ENCODE measurements at regions not wholly inside any gene's neighbourhood (a gene's known extent, or its start where the extent isn't known, plus 50 kb on each side); places are given as distances from the start of the nearest gene placed in this dataset.
"Not testable (repeated sequence)": the region's sequence is repeated elsewhere in the genome, so short reads cannot be mapped to it uniquely, and the experiment has no call there.

DNA sequence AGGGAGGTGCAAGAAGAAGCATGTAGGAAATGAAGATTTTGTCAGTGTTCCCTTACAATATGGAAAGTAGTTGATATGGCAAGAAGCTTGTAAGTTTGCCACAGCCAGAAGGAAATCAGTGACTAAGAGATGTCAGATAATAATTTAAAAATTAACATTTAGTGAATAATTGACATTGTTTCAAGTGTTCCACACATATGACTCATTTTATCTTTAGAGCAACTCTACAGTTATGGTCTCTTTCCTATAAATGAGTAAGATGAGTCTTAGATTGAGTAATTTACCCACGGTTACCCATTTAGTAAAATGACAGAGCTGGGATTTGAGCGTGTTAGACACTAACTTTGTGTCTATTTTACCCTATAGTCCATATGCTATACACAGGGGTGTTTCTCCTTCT is 300.3 kb upstream of the IRS4 start:
- Histone ChIP-seq H3K27me3 (replicated peaks; ENCODE audit: control insufficient read depth, insufficient read depth, low read length) (no peaks in the 10 kb centered on the region), H3K36me3 (ENCODE audit: control insufficient read depth, insufficient read depth, low read length) (no peaks in the 10 kb centered on the region), H3K4me3 (replicated peaks; ENCODE audit: low read depth, low read length) (no peak overlapping the region)
- TF ChIP-seq, protein P1, sequence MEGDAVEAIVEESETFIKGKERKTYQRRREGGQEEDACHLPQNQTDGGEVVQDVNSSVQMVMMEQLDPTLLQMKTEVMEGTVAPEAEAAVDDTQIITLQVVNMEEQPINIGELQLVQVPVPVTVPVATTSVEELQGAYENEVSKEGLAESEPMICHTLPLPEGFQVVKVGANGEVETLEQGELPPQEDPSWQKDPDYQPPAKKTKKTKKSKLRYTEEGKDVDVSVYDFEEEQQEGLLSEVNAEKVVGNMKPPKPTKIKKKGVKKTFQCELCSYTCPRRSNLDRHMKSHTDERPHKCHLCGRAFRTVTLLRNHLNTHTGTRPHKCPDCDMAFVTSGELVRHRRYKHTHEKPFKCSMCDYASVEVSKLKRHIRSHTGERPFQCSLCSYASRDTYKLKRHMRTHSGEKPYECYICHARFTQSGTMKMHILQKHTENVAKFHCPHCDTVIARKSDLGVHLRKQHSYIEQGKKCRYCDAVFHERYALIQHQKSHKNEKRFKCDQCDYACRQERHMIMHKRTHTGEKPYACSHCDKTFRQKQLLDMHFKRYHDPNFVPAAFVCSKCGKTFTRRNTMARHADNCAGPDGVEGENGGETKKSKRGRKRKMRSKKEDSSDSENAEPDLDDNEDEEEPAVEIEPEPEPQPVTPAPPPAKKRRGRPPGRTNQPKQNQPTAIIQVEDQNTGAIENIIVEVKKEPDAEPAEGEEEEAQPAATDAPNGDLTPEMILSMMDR (IDR thresholded peaks at IDR 0.05; ENCODE audit: insufficient read depth, low read length, poor library complexity, severe bottlenecking): no peak
- no peak for DNase-seq (ENCODE audit: extremely low read depth, insufficient read length)

DNA sequence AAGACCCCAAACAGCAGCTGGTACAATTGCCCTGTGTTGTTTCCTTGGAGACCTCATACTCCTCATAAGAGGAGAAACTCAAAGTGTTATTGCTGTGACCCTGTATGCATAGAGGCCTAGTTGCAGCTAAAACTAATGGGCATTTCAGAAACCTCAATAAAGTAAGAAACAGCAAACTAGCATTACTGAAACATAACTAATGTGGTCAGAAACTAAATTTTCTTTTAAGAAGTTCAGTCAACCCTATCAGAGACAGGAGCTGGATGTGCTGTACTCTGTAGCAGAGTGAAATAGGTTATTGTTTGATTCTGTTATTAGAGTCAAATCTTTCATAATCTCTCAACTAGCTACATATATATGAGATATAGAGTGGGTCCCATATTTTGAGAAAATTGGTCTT is 257.5 kb upstream of the IRS4 start:
- DNase-seq (ENCODE audit: extremely low read depth, insufficient read length): peak; percentile 6
- TF ChIP-seq, protein P1 (IDR thresholded peaks at IDR 0.05; ENCODE audit: insufficient read depth, low read length, poor library complexity, severe bottlenecking): no peak
- no peak overlapping the region for H3K4me3 ChIP-seq (replicated peaks; ENCODE audit: low read depth, low read length)
- H3K36me3 ChIP-seq (ENCODE audit: control insufficient read depth, insufficient read depth, low read length): no peaks in the 10 kb centered on the region
- no peaks in the 10 kb centered on the region for H3K27me3 ChIP-seq (replicated peaks; ENCODE audit: control insufficient read depth, insufficient read depth, low read length)

DNA sequence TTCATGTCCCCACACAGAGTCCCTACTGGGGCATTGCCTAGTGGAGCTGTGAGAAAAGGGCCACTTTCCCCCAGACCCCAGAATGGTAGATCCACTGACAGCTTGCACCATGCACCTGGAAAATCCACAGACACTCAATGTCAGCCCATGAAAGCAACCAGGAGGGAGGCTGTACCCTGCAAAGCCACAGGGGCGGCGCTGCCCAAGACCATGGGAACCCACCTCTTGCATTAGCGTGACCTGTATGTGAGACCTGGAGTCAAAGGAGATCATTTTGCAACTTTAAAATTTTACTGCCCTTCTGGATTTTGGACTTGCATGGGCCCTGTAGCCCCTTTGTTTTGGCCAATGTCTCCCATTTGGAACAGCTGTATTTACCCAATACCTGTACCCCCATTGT is 236.5 kb upstream of the IRS4 start:
- not testable (repeated sequence) for H3K36me3 ChIP-seq (ENCODE audit: control insufficient read depth, insufficient read depth, low read length); H3K27me3 ChIP-seq (replicated peaks; ENCODE audit: control insufficient read depth, insufficient read depth, low read length); DNase-seq (ENCODE audit: extremely low read depth, insufficient read length); H3K4me3 ChIP-seq (replicated peaks; ENCODE audit: low read depth, low read length)

DNA sequence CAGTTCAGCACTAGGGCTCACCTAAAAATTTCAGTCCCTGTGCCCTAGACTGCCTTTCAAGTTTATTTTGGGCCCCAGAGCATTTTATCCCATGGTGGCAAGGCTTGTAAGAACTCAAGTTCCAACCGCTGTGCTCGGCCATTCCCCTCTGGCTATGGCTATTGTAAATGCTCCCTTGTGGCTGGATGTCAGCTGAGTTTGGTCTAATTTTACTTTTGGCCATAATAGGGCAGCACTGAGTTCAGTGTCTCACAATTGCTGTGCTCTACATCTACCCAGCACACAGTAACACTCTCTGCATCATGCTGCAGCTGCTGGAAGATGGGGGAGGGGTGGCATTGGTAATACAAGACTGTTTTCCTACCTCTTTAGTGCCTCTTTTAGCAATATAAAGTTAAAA is 210.8 kb upstream of the IRS4 start:
- Histone ChIP-seq H3K36me3 (ENCODE audit: control insufficient read depth, insufficient read depth, low read length) (no peaks in the 10 kb centered on the region), H3K4me3 (replicated peaks; ENCODE audit: low read depth, low read length) (no peak overlapping the region), H3K27me3 (replicated peaks; ENCODE audit: control insufficient read depth, insufficient read depth, low read length) (no peaks in the 10 kb centered on the region)
- no peak for DNase-seq (ENCODE audit: extremely low read depth, insufficient read length)
- TF ChIP-seq, protein P1 (IDR thresholded peaks at IDR 0.05; ENCODE audit: insufficient read depth, low read length, poor library complexity, severe bottlenecking): no peak

DNA sequence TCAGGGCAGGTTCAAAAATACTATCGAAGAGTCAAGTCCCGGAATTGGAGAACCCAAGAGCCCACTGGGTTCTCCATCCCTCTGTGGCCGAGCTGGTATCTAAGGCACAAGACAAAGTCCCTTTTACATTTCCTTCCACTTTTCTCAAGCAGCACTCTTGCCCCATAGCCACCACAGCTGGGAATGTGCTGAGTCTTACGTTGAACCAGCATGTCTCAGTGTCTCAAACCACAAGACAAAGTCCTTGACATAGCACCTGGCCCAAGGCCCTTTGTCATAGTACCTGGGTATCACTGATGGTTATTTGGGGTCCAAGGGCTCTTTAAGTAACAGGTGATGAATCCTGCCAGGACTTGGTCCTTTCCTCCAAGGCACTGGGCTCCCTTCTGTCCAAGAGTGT is 210.2 kb upstream of the IRS4 start:
- Histone ChIP-seq H3K36me3 (ENCODE audit: control insufficient read depth, insufficient read depth, low read length) (no peaks in the 10 kb centered on the region), H3K4me3 (replicated peaks; ENCODE audit: low read depth, low read length) (no peak overlapping the region), H3K27me3 (replicated peaks; ENCODE audit: control insufficient read depth, insufficient read depth, low read length) (no peaks in the 10 kb centered on the region)
- no peak for DNase-seq (ENCODE audit: extremely low read depth, insufficient read length)
- TF ChIP-seq, protein P1 (IDR thresholded peaks at IDR 0.05; ENCODE audit: insufficient read depth, low read length, poor library complexity, severe bottlenecking): no peak

DNA sequence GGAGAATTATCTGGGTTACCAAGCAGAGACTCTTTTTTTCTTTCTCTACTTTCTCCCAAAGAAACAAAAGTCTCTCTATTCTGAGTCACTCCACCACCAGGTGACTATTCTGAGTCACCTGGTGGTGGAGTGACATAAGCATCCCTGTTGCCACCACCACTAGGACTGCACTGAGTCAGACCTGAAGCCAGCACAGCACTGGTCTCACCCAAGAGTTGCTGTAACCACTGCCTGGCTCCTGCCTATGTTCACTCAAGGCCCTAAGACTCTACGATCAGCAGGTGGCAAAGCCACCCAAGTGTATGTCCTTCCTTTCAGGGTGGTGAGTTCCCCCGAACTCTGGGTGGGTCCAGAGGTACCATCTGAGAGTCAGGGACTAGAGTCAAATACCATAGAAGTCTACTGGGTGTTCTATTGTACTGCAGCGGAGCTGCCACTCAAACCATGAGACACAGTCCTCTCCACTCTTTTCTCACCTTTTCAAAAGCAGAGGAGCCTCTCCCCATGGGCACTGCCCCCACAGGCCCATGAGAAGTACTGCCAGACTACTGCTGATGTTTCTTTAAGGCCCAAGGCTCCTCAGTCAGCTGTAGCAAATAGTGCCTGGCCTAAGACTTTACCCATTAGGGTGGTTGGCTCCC is 209.6 kb upstream of the IRS4 start:
- DNase-seq (ENCODE audit: extremely low read depth, insufficient read length): no peak
- Histone ChIP-seq H3K4me3 (replicated peaks; ENCODE audit: low read depth, low read length) (no peak overlapping the region), H3K36me3 (ENCODE audit: control insufficient read depth, insufficient read depth, low read length) (no peaks in the 10 kb centered on the region), H3K27me3 (replicated peaks; ENCODE audit: control insufficient read depth, insufficient read depth, low read length) (no peaks in the 10 kb centered on the region)
- TF ChIP-seq, protein P1 (IDR thresholded peaks at IDR 0.05; ENCODE audit: insufficient read depth, low read length, poor library complexity, severe bottlenecking): no peak

All from GM06990 (cell line).